Progenitor cell of endocrine pancreas (in vitro differentiated cells): ENCODE measurements at regions not wholly inside any gene's neighbourhood (a gene's known extent, or its start where the extent isn't known, plus 50 kb on each side); places are given as distances from the start of the nearest gene placed in this dataset.

Source experiments
- DNase-seq: peaks from one replicate; pipeline ENCODE4 v3.0.0; 2021; ENCODE audit warnings: low spot score; ENCODE audit not compliant: unreplicated experiment
- H3K27ac Mint-ChIP-seq: 2 replicates; pipeline ENCODE4 v1.8.0; 2021; ENCODE audit warnings: mild to moderate bottlenecking, moderate library complexity, mixed read lengths
- H3K27me3 Mint-ChIP-seq: 2 replicates; pipeline ENCODE4 v1.8.0; 2021; ENCODE audit warnings: mixed read lengths
- H3K36me3 Mint-ChIP-seq: 2 replicates; pipeline ENCODE4 v1.8.0; 2022; ENCODE audit warnings: mixed read lengths; ENCODE audit not compliant: insufficient read depth
- H3K4me1 Mint-ChIP-seq: 2 replicates; pipeline ENCODE4 v1.8.0; 2021; ENCODE audit warnings: low read depth, mixed read lengths
- H3K4me3 Mint-ChIP-seq: 2 replicates; pipeline ENCODE4 v1.8.0; 2021; ENCODE audit warnings: low read depth, mild to moderate bottlenecking, moderate library complexity, mixed read lengths
- H3K9me3 Mint-ChIP-seq: 2 replicates; pipeline ENCODE4 v1.8.0; 2021; ENCODE audit warnings: low read depth, mixed read lengths
- CTCF ChIP-seq: fragments of 200-600 bp; sonication (generic); IDR thresholded peaks from one replicate; pipeline ENCODE4 v1.5.0; 2021; ENCODE audit warnings: antibody characterized with exemption, mild to moderate bottlenecking; ENCODE audit not compliant: unreplicated experiment

GRCh38 chr7:98705626-98706025, 88.5 kb downstream of the NPTX2 start:
- Mint-ChIP-seq H3K4me1 (no peaks in the 10 kb centered on the region), H3K4me3 (no peak overlapping the region), H3K9me3 (no peaks in the 10 kb centered on the region), H3K27me3 (peaks cover 23% of the 10 kb centered on the region), H3K36me3 (no peaks in the 10 kb centered on the region), H3K27ac (no peak overlapping the region)
- DNase-seq: no peak
- TF ChIP-seq CTCF: no peak

- no peaks in the 10 kb centered on the region for H3K4me1 Mint-ChIP-seq
- H3K27ac Mint-ChIP-seq: no peak overlapping the region
- DNase-seq: no peak
- H3K36me3 Mint-ChIP-seq: no peaks in the 10 kb centered on the region
- no peaks in the 10 kb centered on the region for H3K9me3 Mint-ChIP-seq
- peaks cover 22% of the 10 kb centered on the region for H3K27me3 Mint-ChIP-seq
- no peak for TF ChIP-seq CTCF
- H3K4me3 Mint-ChIP-seq: no peak overlapping the region
These were observed 90.0 kb downstream of the NPTX2 start for GRCh38 chr7:98707076-98707475.

GRCh38 chr7:98711945-98712344, 94.9 kb downstream of the NPTX2 start:
- no peak overlapping the region for H3K4me3 Mint-ChIP-seq
- TF ChIP-seq CTCF: no peak
- DNase-seq: no peak

GRCh38 chr7:98713165-98713810, 96.2 kb downstream of the NPTX2 start:
- Mint-ChIP-seq H3K36me3 (no peaks in the 10 kb centered on the region), H3K27ac (no peak overlapping the region), H3K4me1 (no peaks in the 10 kb centered on the region), H3K9me3 (no peaks in the 10 kb centered on the region), H3K27me3 (peaks cover 10% of the 10 kb centered on the region), H3K4me3 (no peak overlapping the region)
- TF ChIP-seq CTCF: no peak
- no peak for DNase-seq

More at GRCh38 chr7:98711945-98712344, 94.9 kb downstream of the NPTX2 start:
- peaks cover 10% of the 10 kb centered on the region for H3K27me3 Mint-ChIP-seq
- H3K27ac Mint-ChIP-seq: no peak overlapping the region
- H3K4me1 Mint-ChIP-seq: no peaks in the 10 kb centered on the region
- H3K9me3 Mint-ChIP-seq: no peaks in the 10 kb centered on the region
- H3K36me3 Mint-ChIP-seq: no peaks in the 10 kb centered on the region

GRCh38 chr7:98719396-98719795, 102.3 kb downstream of the NPTX2 start:
- no peak for TF ChIP-seq CTCF
- no peak overlapping the region for H3K4me3 Mint-ChIP-seq
- no peaks in the 10 kb centered on the region for H3K36me3 Mint-ChIP-seq
- no peaks in the 10 kb centered on the region for H3K4me1 Mint-ChIP-seq
- no peak for DNase-seq
- H3K27me3 Mint-ChIP-seq: peaks cover 3% of the 10 kb centered on the region
- H3K9me3 Mint-ChIP-seq: no peaks in the 10 kb centered on the region
- H3K27ac Mint-ChIP-seq: no peak overlapping the region
